Activated CD4-positive, alpha-beta T cell treated with anti-CD3 and anti-CD28 coated beads, Interleukin-2, amount 10 ng/mL, durations not matched to agents 24 days and 14 days (primary cell): ENCODE measurements at regions not wholly inside any gene's neighbourhood (a gene's known extent, or its start where the extent isn't known, plus 50 kb on each side); places are given as distances from the start of the nearest gene placed in this dataset.
"Not testable (repeated sequence)": the region's sequence is repeated elsewhere in the genome, so short reads cannot be mapped to it uniquely, and the experiment has no call there.

Experiments
- DNase-seq: peaks from one replicate; pipeline ENCODE4 v3.0.0; 2022
- H3K27ac Mint-ChIP-seq: one replicate; pipeline ENCODE4 v1.8.0; 2022; ENCODE audit warnings: mild to moderate bottlenecking, mixed read lengths
- H3K27me3 Mint-ChIP-seq: one replicate; pipeline ENCODE4 v1.8.0; 2022; ENCODE audit warnings: mixed read lengths
- H3K36me3 Mint-ChIP-seq: one replicate; pipeline ENCODE4 v1.8.0; 2022; ENCODE audit warnings: low read depth, mild to moderate bottlenecking, mixed read lengths
- H3K4me1 Mint-ChIP-seq: one replicate; pipeline ENCODE4 v1.8.0; 2021; ENCODE audit warnings: mixed read lengths
- H3K4me3 Mint-ChIP-seq: one replicate; pipeline ENCODE4 v1.8.0; 2022; ENCODE audit warnings: mild to moderate bottlenecking, moderate library complexity, mixed read lengths
- H3K9me3 Mint-ChIP-seq: one replicate; pipeline ENCODE4 v1.8.0; 2021; ENCODE audit warnings: mixed read lengths
- intact Hi-C: fragments of 100-400 bp; cut with micrococcal nuclease; formaldehyde crosslinking; loops from one replicate; pipeline ENCODE4 v1.15.1; 2023

- H3K4me1 Mint-ChIP-seq, result no peaks in the 10 kb centered on the region
- H3K27ac Mint-ChIP-seq, result no peak overlapping the region
- no peaks in the 10 kb centered on the region for H3K27me3 Mint-ChIP-seq
- DNase-seq, result no peak
- no peaks in the 10 kb centered on the region for H3K9me3 Mint-ChIP-seq
- no peak overlapping the region for H3K4me3 Mint-ChIP-seq
- no peaks in the 10 kb centered on the region for H3K36me3 Mint-ChIP-seq
- intact Hi-C loops, result no loop called here
Observed at GRCh38 chr5:164214698-164215097, 709.3 kb downstream of the MAT2B start.

- intact Hi-C loops, result no loop called here
- H3K36me3 Mint-ChIP-seq, result no peaks in the 10 kb centered on the region
Observed at GRCh38 chr5:164217464-164217863, 712.0 kb downstream of the MAT2B start.

DNA sequence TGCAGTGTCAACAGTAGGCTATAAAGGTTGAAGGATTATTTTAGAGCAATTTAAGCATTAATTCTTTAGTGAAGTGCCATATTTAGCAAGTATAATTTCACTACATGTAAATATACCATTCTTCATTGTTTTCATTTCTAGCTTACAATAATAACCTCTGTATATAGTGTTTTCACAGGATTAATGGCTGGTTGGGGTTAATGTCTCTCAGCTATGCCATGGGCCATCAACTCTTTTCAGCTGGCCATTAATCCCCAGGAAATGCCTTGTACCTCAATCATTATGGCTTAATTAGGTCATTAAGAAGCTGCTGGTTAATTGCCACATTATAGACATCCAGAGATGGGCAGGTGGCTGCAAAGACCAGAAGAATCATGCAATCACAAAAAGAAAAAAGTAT, 715.1 kb downstream of the MAT2B start:
- no peak for DNase-seq
- H3K9me3 Mint-ChIP-seq, result no peaks in the 10 kb centered on the region
- no peaks in the 10 kb centered on the region for H3K36me3 Mint-ChIP-seq
- H3K4me3 Mint-ChIP-seq, result no peak overlapping the region
- H3K4me1 Mint-ChIP-seq, result no peaks in the 10 kb centered on the region
- H3K27me3 Mint-ChIP-seq, result no peaks in the 10 kb centered on the region
- intact Hi-C loops, result no loop called here
- no peak overlapping the region for H3K27ac Mint-ChIP-seq

More at GRCh38 chr5:164217464-164217863, 712.0 kb downstream of the MAT2B start:
- H3K27ac Mint-ChIP-seq, result no peak overlapping the region
- H3K4me1 Mint-ChIP-seq, result no peaks in the 10 kb centered on the region
- no peak overlapping the region for H3K4me3 Mint-ChIP-seq
- no peak for DNase-seq
- H3K27me3 Mint-ChIP-seq, result no peaks in the 10 kb centered on the region
- H3K9me3 Mint-ChIP-seq, result no peaks in the 10 kb centered on the region

DNA sequence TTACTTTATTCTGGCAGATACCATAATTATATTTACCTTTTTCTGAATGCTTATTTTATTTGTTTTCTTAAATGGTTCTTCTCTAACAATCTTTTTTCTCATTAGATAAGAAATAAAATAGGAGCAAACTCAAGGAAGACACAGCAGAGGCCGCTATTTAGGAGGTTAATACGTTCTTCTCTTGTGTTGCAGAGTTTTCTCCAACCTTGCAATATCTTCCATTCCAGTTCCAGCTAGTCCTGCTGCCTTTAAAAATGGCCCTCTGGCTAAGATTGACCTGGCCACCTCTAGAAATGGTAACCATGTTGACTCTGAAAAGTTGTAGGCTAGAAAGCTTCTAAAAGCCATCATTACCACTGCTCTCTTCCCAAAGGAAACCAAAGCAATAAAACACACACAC, 718.8 kb downstream of the MAT2B start:
- Mint-ChIP-seq H3K4me3 (no peak overlapping the region), H3K4me1 (no peaks in the 10 kb centered on the region), H3K27me3 (no peaks in the 10 kb centered on the region), H3K27ac (no peak overlapping the region), H3K9me3 (no peaks in the 10 kb centered on the region), H3K36me3 (no peaks in the 10 kb centered on the region)
- DNase-seq, result no peak
- intact Hi-C loops, result no loop called here

GRCh38 chr5:164224772-164225171, 719.4 kb downstream of the MAT2B start:
- H3K9me3 Mint-ChIP-seq, result no peaks in the 10 kb centered on the region
- H3K4me1 Mint-ChIP-seq, result no peaks in the 10 kb centered on the region
- no peak overlapping the region for H3K4me3 Mint-ChIP-seq
- DNase-seq, result no peak
- intact Hi-C loops, result no loop called here
- no peak overlapping the region for H3K27ac Mint-ChIP-seq
- no peaks in the 10 kb centered on the region for H3K36me3 Mint-ChIP-seq
- no peaks in the 10 kb centered on the region for H3K27me3 Mint-ChIP-seq

DNA sequence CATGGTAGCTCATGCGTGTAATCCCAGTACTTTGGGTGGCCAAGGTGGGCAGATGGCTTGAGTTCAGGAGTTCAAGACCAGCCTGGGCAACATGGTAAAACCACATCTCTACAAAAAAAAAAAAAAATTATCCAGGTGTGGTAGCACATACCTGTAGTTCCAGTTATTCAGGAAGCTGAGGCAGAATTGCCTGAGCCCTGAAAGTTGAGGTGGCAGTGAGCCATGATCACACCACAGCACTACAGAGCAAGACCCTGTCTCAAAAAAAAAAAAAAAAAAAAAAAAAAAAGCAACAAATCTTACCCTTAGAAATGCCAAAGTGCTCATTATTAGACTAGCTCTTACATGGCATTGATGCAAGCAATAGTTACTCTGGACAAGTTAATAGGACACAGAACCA, 724.9 kb downstream of the MAT2B start:
- Mint-ChIP-seq H3K27ac (no peak overlapping the region), H3K4me1 (no peaks in the 10 kb centered on the region), H3K9me3 (no peaks in the 10 kb centered on the region), H3K36me3 (no peaks in the 10 kb centered on the region), H3K27me3 (no peaks in the 10 kb centered on the region), H3K4me3 (no peak overlapping the region)
- intact Hi-C loops, result no loop called here
- DNase-seq, result no peak

DNA sequence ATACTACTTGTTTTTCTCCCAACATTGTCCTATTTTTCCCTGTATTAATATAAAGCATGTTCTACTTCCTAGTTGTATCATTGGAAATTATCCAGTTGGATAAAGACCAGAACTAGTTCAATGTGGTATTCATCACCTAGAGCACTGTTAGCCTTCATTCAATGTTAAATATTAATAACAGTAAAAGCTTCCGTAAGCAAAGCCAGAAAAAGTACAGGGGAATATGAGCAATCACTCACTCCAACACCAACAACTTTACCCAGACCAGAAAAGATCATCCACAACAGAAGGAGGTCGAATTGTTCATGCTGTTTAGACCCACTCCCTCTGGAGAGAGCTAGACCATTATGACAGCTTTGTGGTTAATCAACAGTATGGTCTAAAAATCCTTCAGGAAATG, 728.4 kb downstream of the MAT2B start:
- DNase-seq, result no peak
- Mint-ChIP-seq H3K27ac (no peak overlapping the region), H3K36me3 (no peaks in the 10 kb centered on the region), H3K4me3 (no peak overlapping the region), H3K27me3 (no peaks in the 10 kb centered on the region), H3K4me1 (no peaks in the 10 kb centered on the region), H3K9me3 (no peaks in the 10 kb centered on the region)
- intact Hi-C loops, result no loop called here

- H3K4me3 Mint-ChIP-seq, result no peak overlapping the region
- no peaks in the 10 kb centered on the region for H3K9me3 Mint-ChIP-seq
- H3K27ac Mint-ChIP-seq, result no peak overlapping the region
- intact Hi-C loops, result no loop called here
- DNase-seq, result no peak
- no peaks in the 10 kb centered on the region for H3K4me1 Mint-ChIP-seq
- H3K36me3 Mint-ChIP-seq, result no peaks in the 10 kb centered on the region
- no peaks in the 10 kb centered on the region for H3K27me3 Mint-ChIP-seq
Observed at GRCh38 chr5:164234321-164234720, 728.9 kb downstream of the MAT2B start.

DNA sequence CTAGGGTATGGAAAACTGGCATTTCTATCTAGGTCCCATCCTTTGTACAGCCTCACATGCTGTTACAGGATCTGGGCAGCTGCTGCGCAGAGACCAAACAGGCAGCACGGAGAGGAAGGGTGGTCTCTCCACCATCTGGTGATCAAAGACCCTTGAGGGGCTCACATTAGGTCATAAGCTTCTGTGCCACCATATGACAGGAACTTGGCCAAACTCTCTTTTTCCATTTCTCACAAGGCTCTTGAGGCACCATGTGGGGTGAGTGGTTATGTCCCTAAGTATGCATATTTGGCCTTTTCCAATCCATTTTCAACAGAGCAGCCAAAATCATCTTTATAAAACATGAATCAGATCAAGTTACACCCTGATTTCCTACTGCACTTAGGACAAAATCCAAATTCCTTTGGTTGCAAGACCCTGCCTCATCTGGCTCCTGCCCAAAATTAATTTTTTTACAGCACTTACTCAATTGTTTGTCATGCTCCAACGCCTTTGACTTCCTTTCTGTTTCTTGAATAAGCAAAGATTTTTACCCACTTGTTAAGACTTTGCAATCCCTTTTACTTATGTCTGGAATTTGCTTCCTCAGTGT, 730.0 kb downstream of the MAT2B start:
- Mint-ChIP-seq H3K27me3 (no peaks in the 10 kb centered on the region), H3K9me3 (no peaks in the 10 kb centered on the region), H3K4me1 (no peaks in the 10 kb centered on the region), H3K27ac (no peak overlapping the region), H3K4me3 (no peak overlapping the region), H3K36me3 (no peaks in the 10 kb centered on the region)
- no peak for DNase-seq
- intact Hi-C loops, result no loop called here

DNA sequence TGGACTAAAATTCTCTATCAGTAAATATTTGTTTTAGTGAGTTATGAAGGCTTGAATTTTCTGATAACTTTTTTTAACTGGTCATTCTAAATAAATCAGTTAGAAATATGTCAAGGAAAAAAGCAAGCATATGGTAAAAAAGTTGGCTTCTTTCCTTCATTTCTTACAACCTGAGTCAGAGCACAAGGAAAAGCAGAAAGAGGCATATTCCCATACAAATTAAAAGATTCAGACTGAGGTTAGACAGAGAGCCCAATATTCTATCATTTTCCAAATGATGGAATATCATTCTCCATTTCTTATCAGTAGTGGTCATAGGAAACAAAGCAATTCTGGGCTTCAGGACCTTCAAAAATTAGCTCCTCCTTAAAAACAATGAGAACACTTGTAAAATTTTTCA, 732.1 kb downstream of the MAT2B start:
- intact Hi-C loops, result no loop called here
- H3K27me3 Mint-ChIP-seq, result no peaks in the 10 kb centered on the region

GRCh38 chr5:164251781-164252180, 746.4 kb downstream of the MAT2B start:
- H3K4me3 Mint-ChIP-seq, H3K36me3 Mint-ChIP-seq, intact Hi-C loops, H3K27me3 Mint-ChIP-seq, DNase-seq, H3K27ac Mint-ChIP-seq, H3K9me3 Mint-ChIP-seq, H3K4me1 Mint-ChIP-seq: not testable (repeated sequence)

More for the DNA sequence above, 732.1 kb downstream of the MAT2B start:
- Mint-ChIP-seq H3K9me3 (no peaks in the 10 kb centered on the region), H3K27ac (no peak overlapping the region), H3K36me3 (no peaks in the 10 kb centered on the region), H3K4me1 (no peaks in the 10 kb centered on the region), H3K4me3 (no peak overlapping the region)
- no peak for DNase-seq

GRCh38 chr5:164253764-164254163, 748.3 kb downstream of the MAT2B start:
- no peaks in the 10 kb centered on the region for H3K36me3 Mint-ChIP-seq
- no peak for DNase-seq
- no peak overlapping the region for H3K27ac Mint-ChIP-seq
- H3K9me3 Mint-ChIP-seq, result no peaks in the 10 kb centered on the region
- H3K27me3 Mint-ChIP-seq, result no peaks in the 10 kb centered on the region
- intact Hi-C loops, result no loop called here
- H3K4me3 Mint-ChIP-seq, result no peak overlapping the region
- no peaks in the 10 kb centered on the region for H3K4me1 Mint-ChIP-seq

- Mint-ChIP-seq H3K27me3 (no peaks in the 10 kb centered on the region), H3K27ac (no peak overlapping the region), H3K9me3 (no peaks in the 10 kb centered on the region), H3K4me3 (no peak overlapping the region), H3K36me3 (no peaks in the 10 kb centered on the region), H3K4me1 (no peaks in the 10 kb centered on the region)
- intact Hi-C loops, result no loop called here
- no peak for DNase-seq
Observed at GRCh38 chr5:164255598-164256213, 750.3 kb downstream of the MAT2B start.

DNA sequence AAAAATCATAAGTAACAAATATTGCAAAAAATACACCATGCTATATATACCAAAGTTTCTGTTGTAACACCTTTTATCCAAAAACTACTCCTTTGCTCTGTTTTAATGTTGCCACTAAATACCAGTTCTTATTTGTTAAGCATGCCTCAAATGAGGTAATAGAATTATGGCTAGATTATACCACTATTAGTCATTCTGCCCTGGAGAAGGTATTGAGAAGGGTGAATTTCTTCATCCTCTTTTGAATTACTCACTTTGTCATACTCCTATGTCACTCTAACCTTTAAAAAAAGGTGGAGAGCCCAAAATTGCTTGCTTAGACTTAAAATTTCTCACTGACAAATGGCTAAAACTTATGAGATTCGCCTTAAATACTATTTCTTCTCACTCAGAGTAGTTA, 750.9 kb downstream of the MAT2B start:
- Mint-ChIP-seq H3K9me3 (no peaks in the 10 kb centered on the region), H3K4me1 (no peaks in the 10 kb centered on the region)
- intact Hi-C loops, result no loop called here

DNA sequence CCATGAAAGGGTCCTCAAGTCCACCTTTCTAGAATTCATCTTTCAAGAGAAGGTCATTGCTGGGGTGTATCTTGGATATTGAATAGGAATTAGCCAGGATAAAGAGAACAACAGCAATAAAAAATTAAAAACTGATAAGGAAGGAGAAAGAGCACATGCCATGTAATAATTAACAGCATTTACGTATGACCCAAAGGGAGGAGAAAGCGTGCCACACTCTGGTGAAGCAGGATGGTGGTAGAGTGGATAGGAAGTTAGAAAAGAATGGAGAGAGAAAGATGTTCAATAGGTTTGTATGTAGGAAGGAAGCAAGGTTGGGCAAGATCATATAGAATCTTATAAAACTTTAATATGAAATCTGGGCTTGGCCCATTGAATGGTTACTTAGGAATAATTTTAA, 751.5 kb downstream of the MAT2B start:
- DNase-seq, result no peak
- Mint-ChIP-seq H3K27me3 (no peaks in the 10 kb centered on the region), H3K4me3 (no peak overlapping the region), H3K36me3 (no peaks in the 10 kb centered on the region), H3K4me1 (no peaks in the 10 kb centered on the region), H3K27ac (no peak overlapping the region), H3K9me3 (no peaks in the 10 kb centered on the region)
- intact Hi-C loops, result no loop called here

More for the DNA sequence above, 750.9 kb downstream of the MAT2B start:
- Mint-ChIP-seq H3K4me3 (no peak overlapping the region), H3K36me3 (no peaks in the 10 kb centered on the region), H3K27me3 (no peaks in the 10 kb centered on the region), H3K27ac (no peak overlapping the region)
- no peak for DNase-seq
